GM12878 (cell line): ENCODE measurements at regions not wholly inside any gene's neighbourhood (a gene's known extent, or its start where the extent isn't known, plus 50 kb on each side); places are given as distances from the start of the nearest gene placed in this dataset.

ENCODE experiments used
- ATAC-seq: fragments of 200-7000 bp; cut with Tn5 transposase; 3 replicates; pipeline ENCODE4 v1.9.1; 2020; ENCODE audit warnings: mild to moderate bottlenecking, moderate library complexity
- BruUV-seq: library from RNA; stranded (reverse); fragments of 400-500 nt; replicated peaks from 2 replicates; lab custom pipeline; 2021; lab: Mats Ljungman, UMichigan
- CTCF ChIA-PET: fragments of 300-600 bp; sonication (Branson Sonifier 250); formaldehyde crosslinking; extraction: SDS; loops from one replicate; lab custom pipeline; 2021; ENCODE audit warnings: inconsistent platforms; lab: Yijun Ruan, JAX
- POLR2A ChIA-PET: fragments of 350-600 bp; formaldehyde crosslinking; extraction: SDS; loops from one replicate; lab custom pipeline; 2021; ENCODE audit warnings: inconsistent platforms; lab: Charles Lee
- RAD21 ChIA-PET: fragments of 300-600 bp; sonication (Branson Sonifier 250); formaldehyde crosslinking; loops from one replicate; lab custom pipeline; 2023; ENCODE audit warnings: antibody characterized with exemption; ENCODE audit not compliant: unreplicated experiment; lab: Charles Lee
- SMC1A ChIA-PET: fragments of 300-600 bp; sonication (Branson Sonifier 250); formaldehyde crosslinking; loops from one replicate; lab custom pipeline; 2023; ENCODE audit not compliant: unreplicated experiment, uncharacterized antibody; lab: Charles Lee
- DNase-seq: peaks from one replicate; pipeline ENCODE4 v3.0.0-alpha.2; 2011; ENCODE audit warnings: low read depth, low spot score
- FAIRE-seq: peaks from 3 replicates; lab custom pipeline; 2011; peaks lifted over from hg19 to GRCh38; lab: Jason Lieb, UNC
- H2AFZ ChIP-seq: 2 replicates; pipeline ENCODE4 v1.6.0; 2011; ENCODE audit warnings: low read depth, low read length, control low read depth; ENCODE audit not compliant: control insufficient read depth
- H3K27ac ChIP-seq: 2 replicates; pipeline ENCODE4 v1.5.1; 2011; ENCODE audit warnings: control low read depth; ENCODE audit not compliant: control insufficient read depth, insufficient read depth
- H3K27me3 ChIP-seq, 2 experiments: replicated peaks in 1 of 2; 2 replicates each; pipeline versions ENCODE4 v1.6.0 to v1.6.1; 2011; ENCODE audit warnings: low read length in 1 of 2; ENCODE audit not compliant: control insufficient read depth in 2 of 2, insufficient read depth in 2 of 2
- H3K36me3 ChIP-seq, 2 experiments: 2 replicates each; pipeline ENCODE4 v1.5.1; 2011; ENCODE audit warnings: low read length in 1 of 2; ENCODE audit not compliant: control insufficient read depth in 2 of 2, insufficient read depth in 2 of 2
- H3K4me1 ChIP-seq: 2 replicates; pipeline ENCODE4 v1.6.1; 2011; ENCODE audit warnings: mild to moderate bottlenecking, low read length, moderate library complexity, mixed read lengths; ENCODE audit not compliant: control insufficient read depth, insufficient read depth
- H3K4me2 ChIP-seq: 2 replicates; pipeline ENCODE4 v1.6.0; 2011; ENCODE audit warnings: control low read depth; ENCODE audit not compliant: control insufficient read depth, insufficient read depth
- H3K4me3 ChIP-seq: fragments of 200-600 bp; sonication (generic); 2 replicates; pipeline ENCODE4 v1.5.1; 2016
- H3K79me2 ChIP-seq: 2 replicates; pipeline ENCODE4 v1.6.0; 2011; ENCODE audit warnings: low read length; ENCODE audit not compliant: control insufficient read depth, insufficient read depth
- H3K9ac ChIP-seq: 2 replicates; pipeline ENCODE4 v1.8.0; 2011; ENCODE audit warnings: low read length, control low read depth, mixed read lengths; ENCODE audit not compliant: control insufficient read depth, insufficient read depth
- H3K9me3 ChIP-seq: replicated peaks from 3 replicates; pipeline ENCODE4 v1.5.1; 2011; ENCODE audit warnings: mild to moderate bottlenecking, low read length; ENCODE audit not compliant: control insufficient read depth, insufficient read depth
- H4K20me1 ChIP-seq: 2 replicates; pipeline ENCODE4 v1.6.0; 2011; ENCODE audit not compliant: control insufficient read depth, insufficient read depth
- ASH2L ChIP-seq: fragments of 300-600, 200-600 bp; sonication (generic); IDR thresholded peaks from 2 replicates; pipeline ENCODE4 v1.6.1; 2017; ENCODE audit warnings: low read depth, mild to moderate bottlenecking, borderline replicate concordance
- BRCA1 ChIP-seq: IDR thresholded peaks from 2 replicates; pipeline ENCODE4 v1.6.1; 2011; ENCODE audit warnings: low read depth, low read length, improper control_type of control experiment
- FOXK2 ChIP-seq: fragments of 450-650 bp; IDR thresholded peaks from 2 replicates; pipeline ENCODE4 v1.6.1; 2017; ENCODE audit warnings: mild to moderate bottlenecking, moderate library complexity
- IKZF1 ChIP-seq: fragments of 450-650 bp; conservative IDR thresholded peaks from 2 replicates; pipeline ENCODE4 v1.6.1; 2017; ENCODE audit warnings: antibody characterized with exemption, mild to moderate bottlenecking
- IKZF2 ChIP-seq, 2 experiments: fragments of 450-650 bp; IDR thresholded peaks; 2 replicates each; pipeline ENCODE4 v1.6.1; 2017; ENCODE audit warnings: mild to moderate bottlenecking in 2 of 2, moderate library complexity in 2 of 2
- MTA2 ChIP-seq: fragments of 450-650 bp; IDR thresholded peaks from 2 replicates; pipeline ENCODE4 v1.6.1; 2016; ENCODE audit warnings: low read depth, mild to moderate bottlenecking, moderate library complexity
- PAX5 ChIP-seq: IDR thresholded peaks from 2 replicates; pipeline ENCODE4 v1.6.1; 2011; ENCODE audit warnings: low read depth, low read length, borderline replicate concordance
- POLR2AphosphoS2 ChIP-seq: IDR thresholded peaks from 2 replicates; pipeline ENCODE4 v1.6.1; 2011; ENCODE audit warnings: low read depth, mild to moderate bottlenecking, low read length, improper control_type of control experiment, moderate library complexity
- WGBS: methylation state at CpG from one replicate; pipeline ENCODE4 v1.1.6; 2016; ENCODE audit warnings: low lambda C conversion rate; ENCODE audit not compliant: insufficient replicate concordance, insufficient coverage; ENCODE audit errors: missing lambda C conversion rate; 5-methylcytosine and 5-hydroxymethylcytosine counted together
- in situ Hi-C: fragments of 300-500 bp; cut with MboI; formaldehyde crosslinking; loops from 9 replicates; pipeline ENCODE4 v1.14.3; 2018; ENCODE audit warnings: mixed read lengths
- intact Hi-C: fragments of 100-400 bp; cut with micrococcal nuclease; formaldehyde crosslinking; loops from one replicate; pipeline ENCODE4 v1.14.2; 2022; ENCODE audit not compliant: unreplicated experiment
- TF ChIP-seq, protein P1 (sequence below): fragments of 450-650 bp; formaldehyde crosslinking; IDR thresholded peaks from 2 replicates; pipeline ENCODE4 v1.4.0; 2022; ENCODE audit warnings: mild to moderate bottlenecking, moderate library complexity
- TF ChIP-seq, protein P2 (sequence below): fragments of 450-650 bp; conservative IDR thresholded peaks from 2 replicates; pipeline ENCODE4 v1.6.1; 2017; ENCODE audit warnings: mild to moderate bottlenecking, moderate library complexity
- TF ChIP-seq, protein P3 (sequence below): fragments of 450-650 bp; IDR thresholded peaks from 2 replicates; pipeline ENCODE4 v1.6.1; 2014; ENCODE audit warnings: mild to moderate bottlenecking
- TF ChIP-seq, protein P4 (sequence below): fragments of 450-650 bp; IDR thresholded peaks from 2 replicates; pipeline ENCODE4 v1.6.1; 2017; ENCODE audit warnings: mild to moderate bottlenecking, moderate library complexity

DNA sequence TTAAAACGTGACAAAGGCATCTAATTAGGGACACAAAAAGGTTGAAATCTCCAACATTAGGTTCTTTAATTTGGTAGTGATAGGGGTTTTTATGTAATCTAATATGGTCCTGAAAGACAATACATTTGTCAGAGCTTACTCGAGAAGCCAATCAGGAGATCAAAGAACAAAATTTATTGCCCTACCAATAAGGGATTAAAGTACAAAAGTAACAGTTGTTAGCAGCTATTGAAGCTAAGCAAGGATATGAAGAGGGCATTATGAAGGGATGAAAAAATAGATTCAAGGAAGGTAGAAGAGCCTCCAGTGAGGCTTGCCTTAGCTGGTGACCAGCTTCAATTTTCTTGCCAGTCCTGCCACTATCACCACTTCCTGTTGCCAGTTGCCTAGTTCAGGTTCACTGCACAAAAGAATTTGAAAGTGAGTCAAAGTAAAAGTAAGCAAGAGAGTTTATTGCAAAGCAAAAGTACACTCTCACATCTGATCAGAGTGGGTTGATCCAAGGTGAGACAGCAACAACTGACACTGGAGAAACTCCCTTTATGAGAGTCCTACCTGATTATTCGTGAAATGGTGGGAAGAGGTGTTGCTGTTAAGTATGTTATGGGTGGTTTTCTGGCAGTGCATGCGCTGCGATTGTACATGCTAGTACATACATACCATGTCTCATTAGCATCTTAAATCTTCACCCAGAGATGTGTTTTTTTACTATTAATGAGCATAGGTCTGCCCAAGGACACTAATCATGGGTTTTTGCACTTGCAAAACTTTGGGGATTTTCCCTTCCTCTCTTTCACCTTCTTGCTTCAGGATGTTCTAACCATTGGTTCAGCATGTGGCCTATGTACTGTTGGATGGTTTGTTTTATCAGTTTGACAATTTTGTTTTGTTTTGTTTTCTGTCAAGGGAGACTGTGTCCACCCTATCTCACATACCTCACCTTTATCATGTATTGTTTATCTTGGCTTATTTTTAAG is 263.2 kb upstream of the ITM2A start:
- ChIA-PET RAD21 (interaction anchor here (1.6 kb wide), 1 partner anchor 12 kb away, joined by 3 read pairs; no protein-coding TSS in a partner anchor), SMC1A (interaction anchor here (1.1 to 2.1 kb wide), 2 partner anchors 9 to 11 kb away, joined by 4 to 9 read pairs; no protein-coding TSS in a partner anchor), CTCF (no interaction called here), POLR2A (no interaction called here)
- WGBS = 36% methylated on average over 5 of the region's 5 CpGs
- Histone ChIP-seq H3K27me3 (no peaks in the 10 kb centered on the region), H3K9me3 (no peaks in the 10 kb centered on the region; the same call in 2 of the 3 replicates), H3K4me2 (no peak overlapping the region), H3K27ac (no peak overlapping the region), H2AFZ (no peak overlapping the region), H4K20me1 (no peaks in the 10 kb centered on the region), H3K4me3 (no peak overlapping the region), H3K9ac (no peak overlapping the region), H3K36me3 (no peaks in the 10 kb centered on the region), H3K79me2 (no peaks in the 10 kb centered on the region), H3K4me1 (no peaks in the 10 kb centered on the region)
- ATAC-seq (peak; percentile 88), FAIRE-seq (no peak), DNase-seq (peak; percentile 47)
- in situ Hi-C loops = no loop called here
- intact Hi-C loops = no loop called here
- BruUV-seq = no TSS peak
- no peak for TF ChIP-seq FOXK2
- TF ChIP-seq, protein P1, sequence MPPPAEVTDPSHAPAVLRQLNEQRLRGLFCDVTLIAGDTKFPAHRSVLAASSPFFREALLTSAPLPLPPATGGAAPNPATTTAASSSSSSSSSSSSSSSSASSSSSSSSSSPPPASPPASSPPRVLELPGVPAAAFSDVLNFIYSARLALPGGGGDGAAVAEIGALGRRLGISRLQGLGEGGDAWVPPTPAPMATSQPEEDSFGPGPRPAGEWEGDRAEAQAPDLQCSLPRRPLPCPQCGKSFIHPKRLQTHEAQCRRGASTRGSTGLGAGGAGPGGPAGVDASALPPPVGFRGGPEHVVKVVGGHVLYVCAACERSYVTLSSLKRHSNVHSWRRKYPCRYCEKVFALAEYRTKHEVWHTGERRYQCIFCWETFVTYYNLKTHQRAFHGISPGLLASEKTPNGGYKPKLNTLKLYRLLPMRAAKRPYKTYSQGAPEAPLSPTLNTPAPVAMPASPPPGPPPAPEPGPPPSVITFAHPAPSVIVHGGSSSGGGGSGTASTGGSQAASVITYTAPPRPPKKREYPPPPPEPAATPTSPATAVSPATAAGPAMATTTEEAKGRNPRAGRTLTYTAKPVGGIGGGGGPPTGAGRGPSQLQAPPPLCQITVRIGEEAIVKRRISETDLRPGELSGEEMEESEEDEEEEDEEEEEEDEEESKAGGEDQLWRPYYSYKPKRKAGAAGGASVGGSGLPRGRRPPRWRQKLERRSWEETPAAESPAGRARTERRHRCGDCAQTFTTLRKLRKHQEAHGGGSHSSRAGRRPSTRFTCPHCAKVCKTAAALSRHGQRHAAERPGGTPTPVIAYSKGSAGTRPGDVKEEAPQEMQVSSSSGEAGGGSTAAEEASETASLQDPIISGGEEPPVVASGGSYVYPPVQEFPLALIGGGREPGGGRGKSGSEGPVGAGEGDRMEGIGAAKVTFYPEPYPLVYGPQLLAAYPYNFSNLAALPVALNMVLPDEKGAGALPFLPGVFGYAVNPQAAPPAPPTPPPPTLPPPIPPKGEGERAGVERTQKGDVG = no peak
- TF ChIP-seq, protein P2, sequence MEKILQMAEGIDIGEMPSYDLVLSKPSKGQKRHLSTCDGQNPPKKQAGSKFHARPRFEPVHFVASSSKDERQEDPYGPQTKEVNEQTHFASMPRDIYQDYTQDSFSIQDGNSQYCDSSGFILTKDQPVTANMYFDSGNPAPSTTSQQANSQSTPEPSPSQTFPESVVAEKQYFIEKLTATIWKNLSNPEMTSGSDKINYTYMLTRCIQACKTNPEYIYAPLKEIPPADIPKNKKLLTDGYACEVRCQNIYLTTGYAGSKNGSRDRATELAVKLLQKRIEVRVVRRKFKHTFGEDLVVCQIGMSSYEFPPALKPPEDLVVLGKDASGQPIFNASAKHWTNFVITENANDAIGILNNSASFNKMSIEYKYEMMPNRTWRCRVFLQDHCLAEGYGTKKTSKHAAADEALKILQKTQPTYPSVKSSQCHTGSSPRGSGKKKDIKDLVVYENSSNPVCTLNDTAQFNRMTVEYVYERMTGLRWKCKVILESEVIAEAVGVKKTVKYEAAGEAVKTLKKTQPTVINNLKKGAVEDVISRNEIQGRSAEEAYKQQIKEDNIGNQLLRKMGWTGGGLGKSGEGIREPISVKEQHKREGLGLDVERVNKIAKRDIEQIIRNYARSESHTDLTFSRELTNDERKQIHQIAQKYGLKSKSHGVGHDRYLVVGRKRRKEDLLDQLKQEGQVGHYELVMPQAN = no peak
- 0 out of 2 replicates have a peak, but pooled peaks have one; percentile 27 for TF ChIP-seq MTA2
- 0 out of 2 replicates have a peak, but pooled peaks have one; percentile 32 for TF ChIP-seq IKZF1
- TF ChIP-seq, protein P3, sequence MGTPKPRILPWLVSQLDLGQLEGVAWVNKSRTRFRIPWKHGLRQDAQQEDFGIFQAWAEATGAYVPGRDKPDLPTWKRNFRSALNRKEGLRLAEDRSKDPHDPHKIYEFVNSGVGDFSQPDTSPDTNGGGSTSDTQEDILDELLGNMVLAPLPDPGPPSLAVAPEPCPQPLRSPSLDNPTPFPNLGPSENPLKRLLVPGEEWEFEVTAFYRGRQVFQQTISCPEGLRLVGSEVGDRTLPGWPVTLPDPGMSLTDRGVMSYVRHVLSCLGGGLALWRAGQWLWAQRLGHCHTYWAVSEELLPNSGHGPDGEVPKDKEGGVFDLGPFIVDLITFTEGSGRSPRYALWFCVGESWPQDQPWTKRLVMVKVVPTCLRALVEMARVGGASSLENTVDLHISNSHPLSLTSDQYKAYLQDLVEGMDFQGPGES = no peak
- no peak for TF ChIP-seq ASH2L
- TF ChIP-seq IKZF2 (IDR thresholded peaks at IDR 0.05) = peak in 1 of 2 experiments; percentile 19; a peak in 1 of 4 replicates
- TF ChIP-seq, protein P4, sequence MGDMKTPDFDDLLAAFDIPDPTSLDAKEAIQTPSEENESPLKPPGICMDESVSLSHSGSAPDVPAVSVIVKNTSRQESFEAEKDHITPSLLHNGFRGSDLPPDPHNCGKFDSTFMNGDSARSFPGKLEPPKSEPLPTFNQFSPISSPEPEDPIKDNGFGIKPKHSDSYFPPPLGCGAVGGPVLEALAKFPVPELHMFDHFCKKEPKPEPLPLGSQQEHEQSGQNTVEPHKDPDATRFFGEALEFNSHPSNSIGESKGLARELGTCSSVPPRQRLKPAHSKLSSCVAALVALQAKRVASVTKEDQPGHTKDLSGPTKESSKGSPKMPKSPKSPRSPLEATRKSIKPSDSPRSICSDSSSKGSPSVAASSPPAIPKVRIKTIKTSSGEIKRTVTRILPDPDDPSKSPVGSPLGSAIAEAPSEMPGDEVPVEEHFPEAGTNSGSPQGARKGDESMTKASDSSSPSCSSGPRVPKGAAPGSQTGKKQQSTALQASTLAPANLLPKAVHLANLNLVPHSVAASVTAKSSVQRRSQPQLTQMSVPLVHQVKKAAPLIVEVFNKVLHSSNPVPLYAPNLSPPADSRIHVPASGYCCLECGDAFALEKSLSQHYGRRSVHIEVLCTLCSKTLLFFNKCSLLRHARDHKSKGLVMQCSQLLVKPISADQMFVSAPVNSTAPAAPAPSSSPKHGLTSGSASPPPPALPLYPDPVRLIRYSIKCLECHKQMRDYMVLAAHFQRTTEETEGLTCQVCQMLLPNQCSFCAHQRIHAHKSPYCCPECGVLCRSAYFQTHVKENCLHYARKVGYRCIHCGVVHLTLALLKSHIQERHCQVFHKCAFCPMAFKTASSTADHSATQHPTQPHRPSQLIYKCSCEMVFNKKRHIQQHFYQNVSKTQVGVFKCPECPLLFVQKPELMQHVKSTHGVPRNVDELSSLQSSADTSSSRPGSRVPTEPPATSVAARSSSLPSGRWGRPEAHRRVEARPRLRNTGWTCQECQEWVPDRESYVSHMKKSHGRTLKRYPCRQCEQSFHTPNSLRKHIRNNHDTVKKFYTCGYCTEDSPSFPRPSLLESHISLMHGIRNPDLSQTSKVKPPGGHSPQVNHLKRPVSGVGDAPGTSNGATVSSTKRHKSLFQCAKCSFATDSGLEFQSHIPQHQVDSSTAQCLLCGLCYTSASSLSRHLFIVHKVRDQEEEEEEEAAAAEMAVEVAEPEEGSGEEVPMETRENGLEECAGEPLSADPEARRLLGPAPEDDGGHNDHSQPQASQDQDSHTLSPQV = no peak
- TF ChIP-seq POLR2AphosphoS2 = no peak
- peak; percentile 65 for TF ChIP-seq PAX5
- no peak for TF ChIP-seq BRCA1
